CD4-positive, CD25-positive, alpha-beta regulatory T cell (primary cell): ENCODE measurements at regions not wholly inside any gene's neighbourhood (a gene's known extent, or its start where the extent isn't known, plus 50 kb on each side); places are given as distances from the start of the nearest gene placed in this dataset.

ENCODE experiments used
- ATAC-seq, 2 donors: fragments of 150-1000 bp; cut with Tn5 transposase; one replicate each; pipeline ENCODE4 v1.10.0; 2021; ENCODE audit warnings: low read depth in 2 of 2, moderate number of reproducible peaks in 2 of 2, moderate library complexity in 1 of 2
- DNase-seq, 3 donors: peaks; one replicate each; pipeline versions ENCODE4 v3.0.0 to v3.0.0-alpha.2; 2012 to 2022; ENCODE audit warnings: mixed read lengths in 1 of 3
- H3K27ac ChIP-seq: one replicate; pipeline ENCODE4 v1.7.0; 2013; ENCODE audit warnings: mild to moderate bottlenecking, low read length; ENCODE audit not compliant: insufficient read depth, poor library complexity, severe bottlenecking
- H3K27me3 ChIP-seq: one replicate; pipeline ENCODE4 v1.7.0; 2013; ENCODE audit warnings: low read length; ENCODE audit not compliant: control insufficient read depth, insufficient read depth
- H3K36me3 ChIP-seq: one replicate; pipeline ENCODE4 v1.7.0; 2013; ENCODE audit warnings: mild to moderate bottlenecking, low read length, moderate library complexity; ENCODE audit not compliant: control insufficient read depth, insufficient read depth
- H3K4me1 ChIP-seq: 2 replicates; pipeline ENCODE4 v1.7.0; 2013; ENCODE audit warnings: mild to moderate bottlenecking, low read length; ENCODE audit not compliant: insufficient read depth, control insufficient read depth, poor library complexity, severe bottlenecking
- H3K4me3 ChIP-seq: one replicate; pipeline ENCODE4 v1.7.0; 2013; ENCODE audit warnings: low read depth, mild to moderate bottlenecking, low read length, moderate library complexity
- H3K9me3 ChIP-seq, 2 experiments: 1 replicate in 1 of 2; 2 replicates in 1 of 2; pipeline ENCODE4 v1.7.0; 2013; ENCODE audit warnings: low read length in 2 of 2, mild to moderate bottlenecking in 1 of 2, moderate library complexity in 1 of 2; ENCODE audit not compliant: control insufficient read depth in 2 of 2
- H3K27ac Mint-ChIP-seq, 3 donors: one replicate each; pipeline ENCODE4 v1.8.0; 2020 to 2022; ENCODE audit warnings: mild to moderate bottlenecking in 3 of 3, mixed read lengths in 3 of 3, moderate library complexity in 2 of 3
- H3K27me3 Mint-ChIP-seq: one replicate; pipeline ENCODE4 v1.8.0; 2022; ENCODE audit warnings: mild to moderate bottlenecking, mixed read lengths
- H3K36me3 Mint-ChIP-seq: one replicate; pipeline ENCODE4 v1.8.0; 2020; ENCODE audit warnings: mixed read lengths
- H3K4me1 Mint-ChIP-seq, 4 donors: one replicate each; pipeline ENCODE4 v1.8.0; 2020 to 2022; ENCODE audit warnings: mixed read lengths in 4 of 4, mild to moderate bottlenecking in 1 of 4
- H3K4me3 Mint-ChIP-seq, 4 donors: one replicate each; pipeline ENCODE4 v1.8.0; 2020 to 2022; ENCODE audit warnings: mild to moderate bottlenecking in 4 of 4, mixed read lengths in 4 of 4, moderate library complexity in 3 of 4
- H3K9me3 Mint-ChIP-seq, 7 donors: one replicate each; pipeline ENCODE4 v1.8.0; 2020 to 2022; ENCODE audit warnings: mixed read lengths in 7 of 7, mild to moderate bottlenecking in 3 of 7, moderate library complexity in 2 of 7

GRCh38 chr3:55201779-55202178 lies 273.9 kb upstream of the LRTM1 start:
- Mint-ChIP-seq H3K27ac (no peak overlapping the region), H3K4me1 (no peaks in the 10 kb centered on the region), H3K9me3 (peaks cover 0 to 8% (median 4%) of the 10 kb centered on the region in 7 donors), H3K4me3 (no peak overlapping the region), H3K36me3 (no peaks in the 10 kb centered on the region), H3K27me3 (no peaks in the 10 kb centered on the region)
- no peaks in the 10 kb centered on the region for H3K36me3 ChIP-seq
- no peak overlapping the region for H3K27ac ChIP-seq
- no peaks in the 10 kb centered on the region for H3K9me3 ChIP-seq
- H3K4me3 ChIP-seq = no peak overlapping the region
- no peak for ATAC-seq
- DNase-seq = no peak
- H3K27me3 ChIP-seq = no peaks in the 10 kb centered on the region
- H3K4me1 ChIP-seq = no peaks in the 10 kb centered on the region

- Histone ChIP-seq H3K27ac (no peak overlapping the region), H3K27me3 (no peaks in the 10 kb centered on the region), H3K4me3 (no peak overlapping the region), H3K4me1 (no peaks in the 10 kb centered on the region), H3K36me3 (no peaks in the 10 kb centered on the region), H3K9me3 (no peaks in the 10 kb centered on the region)
- DNase-seq (no peak), ATAC-seq (no peak)
- H3K36me3 Mint-ChIP-seq = no peaks in the 10 kb centered on the region
- H3K4me1 Mint-ChIP-seq = no peaks in the 10 kb centered on the region
- no peaks in the 10 kb centered on the region for H3K27me3 Mint-ChIP-seq
- H3K9me3 Mint-ChIP-seq = peaks cover 0 to 8% (median 2%) of the 10 kb centered on the region in 7 donors
- no peak overlapping the region for H3K4me3 Mint-ChIP-seq
- no peak overlapping the region for H3K27ac Mint-ChIP-seq
Observed at GRCh38 chr3:55200906-55201305, 273.0 kb upstream of the LRTM1 start.

GRCh38 chr3:55198554-55198953 lies 270.7 kb upstream of the LRTM1 start:
- H3K4me3 ChIP-seq = no peak overlapping the region
- no peak for DNase-seq
- H3K9me3 ChIP-seq = no peaks in the 10 kb centered on the region
- Mint-ChIP-seq H3K9me3 (peaks cover 0 to 8% (median 5%) of the 10 kb centered on the region in 7 donors), H3K36me3 (no peaks in the 10 kb centered on the region), H3K27ac (no peak overlapping the region), H3K4me1 (no peaks in the 10 kb centered on the region), H3K27me3 (no peaks in the 10 kb centered on the region), H3K4me3 (no peak overlapping the region)
- no peaks in the 10 kb centered on the region for H3K4me1 ChIP-seq
- no peaks in the 10 kb centered on the region for H3K36me3 ChIP-seq
- ATAC-seq = no peak
- no peaks in the 10 kb centered on the region for H3K27me3 ChIP-seq
- no peak overlapping the region for H3K27ac ChIP-seq

GRCh38 chr3:55197021-55197420 lies 269.2 kb upstream of the LRTM1 start:
- no peak for ATAC-seq
- Mint-ChIP-seq H3K27me3 (no peaks in the 10 kb centered on the region), H3K27ac (no peak overlapping the region)

GRCh38 chr3:55196495-55196894 lies 268.6 kb upstream of the LRTM1 start:
- DNase-seq (no peak), ATAC-seq (no peak)
- Histone ChIP-seq H3K9me3 (no peaks in the 10 kb centered on the region), H3K36me3 (no peaks in the 10 kb centered on the region), H3K27ac (no peak overlapping the region), H3K27me3 (no peaks in the 10 kb centered on the region), H3K4me1 (no peaks in the 10 kb centered on the region), H3K4me3 (no peak overlapping the region)
- Mint-ChIP-seq H3K4me3 (no peak overlapping the region), H3K9me3 (peaks cover 0 to 9% (median 2%) of the 10 kb centered on the region in 7 donors), H3K4me1 (no peaks in the 10 kb centered on the region), H3K27me3 (no peaks in the 10 kb centered on the region), H3K27ac (no peak overlapping the region), H3K36me3 (no peaks in the 10 kb centered on the region)

More at GRCh38 chr3:55197021-55197420, 269.2 kb upstream of the LRTM1 start:
- peaks cover 0 to 9% (median 2%) of the 10 kb centered on the region in 7 donors for H3K9me3 Mint-ChIP-seq
- Histone ChIP-seq H3K4me1 (no peaks in the 10 kb centered on the region), H3K27me3 (no peaks in the 10 kb centered on the region), H3K27ac (no peak overlapping the region), H3K36me3 (no peaks in the 10 kb centered on the region), H3K9me3 (no peaks in the 10 kb centered on the region), H3K4me3 (no peak overlapping the region)
- no peaks in the 10 kb centered on the region for H3K36me3 Mint-ChIP-seq
- DNase-seq = no peak
- H3K4me3 Mint-ChIP-seq = no peak overlapping the region
- H3K4me1 Mint-ChIP-seq = no peaks in the 10 kb centered on the region

- Mint-ChIP-seq H3K36me3 (no peaks in the 10 kb centered on the region), H3K4me1 (no peaks in the 10 kb centered on the region), H3K4me3 (no peak overlapping the region), H3K27ac (no peak overlapping the region), H3K27me3 (no peaks in the 10 kb centered on the region), H3K9me3 (peaks cover 0 to 9% (median 2%) of the 10 kb centered on the region in 7 donors)
- Histone ChIP-seq H3K36me3 (no peaks in the 10 kb centered on the region), H3K4me3 (no peak overlapping the region), H3K27ac (no peak overlapping the region), H3K4me1 (no peaks in the 10 kb centered on the region), H3K27me3 (no peaks in the 10 kb centered on the region), H3K9me3 (no peaks in the 10 kb centered on the region)
- no peak for DNase-seq
- no peak for ATAC-seq
Observed at GRCh38 chr3:55194376-55194775, 266.5 kb upstream of the LRTM1 start.

GRCh38 chr3:55191911-55192775 lies 264.3 kb upstream of the LRTM1 start:
- H3K36me3 ChIP-seq = no peaks in the 10 kb centered on the region
- no peak overlapping the region for H3K27ac Mint-ChIP-seq
- DNase-seq (no peak), ATAC-seq (no peak)
- no peak overlapping the region for H3K4me3 Mint-ChIP-seq
- H3K27me3 ChIP-seq = no peaks in the 10 kb centered on the region
- no peaks in the 10 kb centered on the region for H3K4me1 ChIP-seq
- H3K36me3 Mint-ChIP-seq = no peaks in the 10 kb centered on the region
- no peaks in the 10 kb centered on the region for H3K4me1 Mint-ChIP-seq
- H3K27ac ChIP-seq = no peak overlapping the region
- H3K9me3 ChIP-seq = no peaks in the 10 kb centered on the region
- H3K4me3 ChIP-seq = no peak overlapping the region
- H3K27me3 Mint-ChIP-seq = no peaks in the 10 kb centered on the region
- H3K9me3 Mint-ChIP-seq = peaks cover 0 to 14% (median 5%) of the 10 kb centered on the region in 7 donors

- ATAC-seq = no peak
- no peaks in the 10 kb centered on the region for H3K4me1 Mint-ChIP-seq
- Histone ChIP-seq H3K27me3 (no peaks in the 10 kb centered on the region), H3K4me1 (no peaks in the 10 kb centered on the region), H3K36me3 (no peaks in the 10 kb centered on the region), H3K27ac (no peak overlapping the region), H3K4me3 (no peak overlapping the region), H3K9me3 (no peaks in the 10 kb centered on the region)
- H3K27ac Mint-ChIP-seq = no peak overlapping the region
- H3K4me3 Mint-ChIP-seq = no peak overlapping the region
- H3K27me3 Mint-ChIP-seq = no peaks in the 10 kb centered on the region
- DNase-seq = no peak
- H3K36me3 Mint-ChIP-seq = no peaks in the 10 kb centered on the region
- peaks cover 0 to 14% (median 5%) of the 10 kb centered on the region in 7 donors for H3K9me3 Mint-ChIP-seq
Observed at GRCh38 chr3:55190331-55190730, 262.5 kb upstream of the LRTM1 start.
